Parathyroid adenoma (tissue), 2 donors: ENCODE measurements at regions not wholly inside any gene's neighbourhood (a gene's known extent, or its start where the extent isn't known, plus 50 kb on each side); places are given as distances from the start of the nearest gene placed in this dataset.

Source experiments
- H2AFZ ChIP-seq: fragments of 300-600 bp; sonication (generic); one replicate; pipeline ENCODE4 v1.7.0; 2017; ENCODE audit warnings: antibody characterized with exemption, mild to moderate bottlenecking
- H3K27ac ChIP-seq: fragments of 300-600 bp; sonication (generic); one replicate; pipeline ENCODE4 v1.7.0; 2017
- H3K27me3 ChIP-seq: fragments of 300-600 bp; sonication (generic); one replicate; pipeline ENCODE4 v1.7.0; 2017; ENCODE audit warnings: low read length; ENCODE audit not compliant: control insufficient read depth, insufficient read depth
- H3K36me3 ChIP-seq: fragments of 300-600 bp; sonication (generic); one replicate; pipeline ENCODE4 v1.7.0; 2017; ENCODE audit warnings: low read length; ENCODE audit not compliant: control insufficient read depth, insufficient read depth
- H3K4me1 ChIP-seq: fragments of 300-600 bp; sonication (generic); one replicate; pipeline ENCODE4 v1.7.0; 2017; ENCODE audit warnings: control low read depth
- H3K4me2 ChIP-seq: fragments of 300-600 bp; sonication (generic); one replicate; pipeline ENCODE4 v1.7.0; 2017; ENCODE audit warnings: low read length
- H3K4me3 ChIP-seq: fragments of 300-600 bp; sonication (generic); one replicate; pipeline ENCODE4 v1.7.0; 2017; ENCODE audit warnings: low read depth, low read length
- H3K79me2 ChIP-seq: fragments of 300-600 bp; sonication (generic); one replicate; pipeline ENCODE4 v1.7.0; 2017; ENCODE audit warnings: control low read depth
- H3K9ac ChIP-seq: fragments of 300-600 bp; sonication (generic); one replicate; pipeline ENCODE4 v1.7.0; 2017; ENCODE audit warnings: mild to moderate bottlenecking
- H3K9me3 ChIP-seq: fragments of 300-600 bp; sonication (generic); one replicate; pipeline ENCODE4 v1.7.0; 2017; ENCODE audit warnings: low read length; ENCODE audit not compliant: control insufficient read depth
- TF ChIP-seq, protein P1 (sequence below): fragments of 300-600 bp; sonication (generic); IDR thresholded peaks from one replicate; pipeline ENCODE4 v1.7.0; 2017; ENCODE audit warnings: antibody characterized with exemption, mild to moderate bottlenecking
- donor health status: primary hyperparathyroidism.

DNA sequence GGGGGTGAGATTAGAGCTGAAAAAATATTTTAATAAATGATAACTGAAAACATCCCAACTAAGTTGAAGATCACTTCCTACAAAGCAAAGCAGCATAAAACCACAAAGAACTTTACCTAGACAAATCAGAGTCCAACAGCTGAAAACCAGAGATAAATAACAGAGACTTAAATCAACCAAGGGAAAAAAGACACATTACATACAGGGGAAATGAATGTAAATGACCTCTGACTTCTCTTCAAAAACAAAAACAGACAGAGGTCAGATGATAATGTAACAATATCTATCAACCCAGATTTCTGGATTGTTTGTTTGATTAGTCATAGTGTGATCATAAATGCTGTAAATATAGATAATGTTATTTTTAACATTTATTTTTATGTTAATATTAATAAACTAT, 782.8 kb downstream of the TFAP2A start:
- Histone ChIP-seq H3K4me2 (no peak overlapping the region), H2AFZ (no peak overlapping the region), H3K27ac (no peak overlapping the region), H3K9ac (no peak overlapping the region), H3K9me3 (no peaks in the 10 kb centered on the region), H3K27me3 (no peaks in the 10 kb centered on the region), H3K4me3 (no peak overlapping the region), H3K36me3 (no peaks in the 10 kb centered on the region), H3K4me1 (no peaks in the 10 kb centered on the region), H3K79me2 (no peaks in the 10 kb centered on the region)
- TF ChIP-seq, protein P1, sequence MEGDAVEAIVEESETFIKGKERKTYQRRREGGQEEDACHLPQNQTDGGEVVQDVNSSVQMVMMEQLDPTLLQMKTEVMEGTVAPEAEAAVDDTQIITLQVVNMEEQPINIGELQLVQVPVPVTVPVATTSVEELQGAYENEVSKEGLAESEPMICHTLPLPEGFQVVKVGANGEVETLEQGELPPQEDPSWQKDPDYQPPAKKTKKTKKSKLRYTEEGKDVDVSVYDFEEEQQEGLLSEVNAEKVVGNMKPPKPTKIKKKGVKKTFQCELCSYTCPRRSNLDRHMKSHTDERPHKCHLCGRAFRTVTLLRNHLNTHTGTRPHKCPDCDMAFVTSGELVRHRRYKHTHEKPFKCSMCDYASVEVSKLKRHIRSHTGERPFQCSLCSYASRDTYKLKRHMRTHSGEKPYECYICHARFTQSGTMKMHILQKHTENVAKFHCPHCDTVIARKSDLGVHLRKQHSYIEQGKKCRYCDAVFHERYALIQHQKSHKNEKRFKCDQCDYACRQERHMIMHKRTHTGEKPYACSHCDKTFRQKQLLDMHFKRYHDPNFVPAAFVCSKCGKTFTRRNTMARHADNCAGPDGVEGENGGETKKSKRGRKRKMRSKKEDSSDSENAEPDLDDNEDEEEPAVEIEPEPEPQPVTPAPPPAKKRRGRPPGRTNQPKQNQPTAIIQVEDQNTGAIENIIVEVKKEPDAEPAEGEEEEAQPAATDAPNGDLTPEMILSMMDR = no peak

DNA sequence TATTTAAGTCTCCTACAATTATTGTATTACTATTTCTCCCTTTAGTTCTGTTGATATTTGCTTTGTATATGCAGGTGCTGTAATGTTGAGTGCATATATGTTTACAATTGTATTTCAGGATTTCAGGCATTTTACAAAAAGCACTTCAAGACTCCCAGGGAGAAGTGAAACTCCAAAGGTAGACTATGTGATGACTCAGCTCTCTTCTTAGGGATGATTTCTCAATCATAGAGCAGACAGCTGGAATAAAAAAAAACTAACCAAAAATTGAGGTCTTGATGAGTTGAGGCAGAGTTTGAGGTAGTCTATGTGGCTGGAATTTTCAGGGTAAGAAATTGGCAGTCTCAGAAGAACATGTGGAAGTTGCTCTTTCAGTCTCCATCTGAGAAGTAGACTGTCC, 786.1 kb downstream of the TFAP2A start:
- H3K4me2 ChIP-seq = no peak overlapping the region
- H3K79me2 ChIP-seq = no peaks in the 10 kb centered on the region
- TF ChIP-seq, protein P1 = no peak
- no peaks in the 10 kb centered on the region for H3K36me3 ChIP-seq
- no peaks in the 10 kb centered on the region for H3K9me3 ChIP-seq
- H2AFZ ChIP-seq = no peak overlapping the region
- H3K9ac ChIP-seq = no peak overlapping the region
- no peak overlapping the region for H3K27ac ChIP-seq
- H3K4me1 ChIP-seq = no peaks in the 10 kb centered on the region
- H3K27me3 ChIP-seq = no peaks in the 10 kb centered on the region
- no peak overlapping the region for H3K4me3 ChIP-seq

- Histone ChIP-seq H2AFZ (no peak overlapping the region), H3K4me2 (no peak overlapping the region), H3K4me1 (no peaks in the 10 kb centered on the region), H3K36me3 (no peaks in the 10 kb centered on the region), H3K4me3 (no peak overlapping the region), H3K27ac (no peak overlapping the region), H3K27me3 (no peaks in the 10 kb centered on the region), H3K79me2 (no peaks in the 10 kb centered on the region), H3K9ac (no peak overlapping the region), H3K9me3 (no peaks in the 10 kb centered on the region)
- TF ChIP-seq, protein P1 = no peak
Measured at GRCh38 chr6:9627916-9628315, 787.0 kb downstream of the TFAP2A start.

GRCh38 chr6:9623985-9624384, 790.9 kb downstream of the TFAP2A start:
- H3K27ac ChIP-seq = no peak overlapping the region
- H3K4me2 ChIP-seq = no peak overlapping the region
- H3K4me3 ChIP-seq = no peak overlapping the region
- H3K36me3 ChIP-seq = no peaks in the 10 kb centered on the region
- H3K9me3 ChIP-seq = no peaks in the 10 kb centered on the region
- no peak overlapping the region for H3K9ac ChIP-seq
- H3K4me1 ChIP-seq = no peaks in the 10 kb centered on the region
- TF ChIP-seq, protein P1 = no peak
- H3K27me3 ChIP-seq = no peaks in the 10 kb centered on the region
- no peaks in the 10 kb centered on the region for H3K79me2 ChIP-seq
- no peak overlapping the region for H2AFZ ChIP-seq

DNA sequence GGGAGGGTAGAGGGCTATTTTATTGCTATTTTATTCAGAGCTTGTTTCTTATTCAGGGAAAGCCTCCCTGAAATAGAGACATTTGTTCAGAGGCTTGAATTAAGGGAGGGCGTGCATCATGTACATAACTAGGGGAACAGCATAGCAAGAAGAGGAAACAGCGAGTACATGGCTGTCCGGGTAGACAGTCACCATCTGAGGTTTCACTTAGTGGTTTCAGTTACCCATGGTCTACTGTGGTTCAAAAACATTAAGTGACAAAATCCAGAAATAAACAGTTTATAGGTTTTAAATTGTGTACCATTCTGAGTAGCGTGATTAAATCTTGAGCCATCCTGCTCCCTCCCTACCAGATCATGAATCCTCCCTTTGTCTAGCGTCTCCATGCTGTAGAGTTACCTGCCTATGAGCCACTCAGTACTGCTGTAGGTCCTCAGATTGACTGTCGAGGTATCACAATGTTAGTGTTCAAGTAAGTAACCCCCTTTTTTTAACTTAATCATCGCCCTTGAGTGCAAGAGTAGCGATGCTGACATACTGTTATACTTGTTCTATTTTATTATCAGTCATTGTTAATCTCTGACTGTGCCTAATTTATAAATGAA, 791.5 kb downstream of the TFAP2A start:
- Histone ChIP-seq H3K4me3 (no peak overlapping the region), H3K27ac (no peak overlapping the region), H3K9ac (no peak overlapping the region), H2AFZ (no peak overlapping the region), H3K4me2 (no peak overlapping the region), H3K36me3 (no peaks in the 10 kb centered on the region), H3K79me2 (no peaks in the 10 kb centered on the region), H3K4me1 (no peaks in the 10 kb centered on the region), H3K27me3 (no peaks in the 10 kb centered on the region), H3K9me3 (no peaks in the 10 kb centered on the region)
- TF ChIP-seq, protein P1 = no peak
